ENCODE measurements at regions not wholly inside any gene's neighbourhood (a gene's known extent, or its start where the extent isn't known, plus 50 kb on each side); places are given as distances from the start of the nearest gene placed in this dataset.

DNA sequence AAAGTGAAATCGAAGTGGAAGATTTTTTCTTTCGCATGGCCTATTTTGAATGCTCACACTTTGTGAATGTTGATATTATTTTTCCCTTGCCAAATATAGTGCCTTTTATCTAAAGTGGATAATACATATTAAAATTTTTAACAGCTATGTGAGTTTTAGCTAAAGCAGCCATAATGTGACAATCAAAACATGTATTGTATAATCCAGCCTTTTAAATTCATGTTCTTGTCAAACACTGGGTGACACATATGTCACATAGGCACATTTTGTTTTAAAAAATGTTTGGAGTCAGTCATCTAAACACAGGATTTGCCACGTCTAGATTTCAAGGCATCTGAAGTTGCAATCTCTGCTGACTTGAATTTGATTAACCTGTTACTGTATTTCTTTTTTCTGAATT, 1256.6 kb downstream of the SLITRK1 start:
- TF ChIP-seq, protein P1, sequence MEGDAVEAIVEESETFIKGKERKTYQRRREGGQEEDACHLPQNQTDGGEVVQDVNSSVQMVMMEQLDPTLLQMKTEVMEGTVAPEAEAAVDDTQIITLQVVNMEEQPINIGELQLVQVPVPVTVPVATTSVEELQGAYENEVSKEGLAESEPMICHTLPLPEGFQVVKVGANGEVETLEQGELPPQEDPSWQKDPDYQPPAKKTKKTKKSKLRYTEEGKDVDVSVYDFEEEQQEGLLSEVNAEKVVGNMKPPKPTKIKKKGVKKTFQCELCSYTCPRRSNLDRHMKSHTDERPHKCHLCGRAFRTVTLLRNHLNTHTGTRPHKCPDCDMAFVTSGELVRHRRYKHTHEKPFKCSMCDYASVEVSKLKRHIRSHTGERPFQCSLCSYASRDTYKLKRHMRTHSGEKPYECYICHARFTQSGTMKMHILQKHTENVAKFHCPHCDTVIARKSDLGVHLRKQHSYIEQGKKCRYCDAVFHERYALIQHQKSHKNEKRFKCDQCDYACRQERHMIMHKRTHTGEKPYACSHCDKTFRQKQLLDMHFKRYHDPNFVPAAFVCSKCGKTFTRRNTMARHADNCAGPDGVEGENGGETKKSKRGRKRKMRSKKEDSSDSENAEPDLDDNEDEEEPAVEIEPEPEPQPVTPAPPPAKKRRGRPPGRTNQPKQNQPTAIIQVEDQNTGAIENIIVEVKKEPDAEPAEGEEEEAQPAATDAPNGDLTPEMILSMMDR (conservative IDR thresholded peaks at IDR 0.05; ENCODE audit: low read depth, low read length), result no peak
- TF ChIP-seq POLR2A (IDR thresholded peaks at IDR 0.05; ENCODE audit: low read depth, low read length) (no peak), SMC3 (IDR thresholded peaks at IDR 0.05; ENCODE audit: low read depth, low read length) (no peak), RCOR1 (IDR thresholded peaks at IDR 0.05; ENCODE audit: insufficient replicate concordance, low read length) (no peak), RFX5 (IDR thresholded peaks at IDR 0.05; ENCODE audit: low read depth, low read length) (no peak), CEBPB (IDR thresholded peaks at IDR 0.05; ENCODE audit: low read depth, low read length) (no peak), MAFK (IDR thresholded peaks at IDR 0.05; ENCODE audit: low read depth, low read length) (no peak)

Data from IMR-90 (cell line).